AG04449 (cell line): ENCODE measurements at regions not wholly inside any gene's neighbourhood (a gene's known extent, or its start where the extent isn't known, plus 50 kb on each side); places are given as distances from the start of the nearest gene placed in this dataset.

Source experiments
- CTCF ChIA-PET: fragments of 350-600 bp; formaldehyde crosslinking; extraction: SDS; loops from one replicate; lab custom pipeline; 2021; ENCODE audit warnings: antibody characterized with exemption; lab: Yijun Ruan, JAX
- POLR2A ChIA-PET: fragments of 400-600, 350-600 bp; formaldehyde crosslinking; extraction: SDS; loops from one replicate; lab custom pipeline; 2020; ENCODE audit warnings: antibody characterized with exemption, inconsistent platforms; lab: Yijun Ruan, JAX
- DNase-seq: peaks from one replicate; pipeline ENCODE4 v3.0.0-alpha.2; 2010; ENCODE audit warnings: low read depth, low spot score
- H3K4me3 ChIP-seq: 2 replicates; pipeline ENCODE4 v1.5.1; 2011; ENCODE audit warnings: low read depth, mild to moderate bottlenecking, control low read depth, low read length
- CTCF ChIP-seq: IDR thresholded peaks from one replicate; pipeline ENCODE4 v1.5.1; 2011; ENCODE audit warnings: mild to moderate bottlenecking, moderate library complexity, low read length, control low read depth, inconsistent platforms; ENCODE audit not compliant: insufficient read depth; ENCODE audit errors: missing control alignments

GRCh38 chr3:152198665-152199064, 70.1 kb upstream of the MBNL1 start:
- ChIA-PET POLR2A (no interaction called here), CTCF (interaction anchor here (1.2 to 1.8 kb wide), 2 partner anchors 10 to 20 kb away, joined by 3 to 5 read pairs; no protein-coding TSS in a partner anchor)
- no peak for TF ChIP-seq CTCF
- H3K4me3 ChIP-seq = no peak overlapping the region
- DNase-seq = no peak

DNA sequence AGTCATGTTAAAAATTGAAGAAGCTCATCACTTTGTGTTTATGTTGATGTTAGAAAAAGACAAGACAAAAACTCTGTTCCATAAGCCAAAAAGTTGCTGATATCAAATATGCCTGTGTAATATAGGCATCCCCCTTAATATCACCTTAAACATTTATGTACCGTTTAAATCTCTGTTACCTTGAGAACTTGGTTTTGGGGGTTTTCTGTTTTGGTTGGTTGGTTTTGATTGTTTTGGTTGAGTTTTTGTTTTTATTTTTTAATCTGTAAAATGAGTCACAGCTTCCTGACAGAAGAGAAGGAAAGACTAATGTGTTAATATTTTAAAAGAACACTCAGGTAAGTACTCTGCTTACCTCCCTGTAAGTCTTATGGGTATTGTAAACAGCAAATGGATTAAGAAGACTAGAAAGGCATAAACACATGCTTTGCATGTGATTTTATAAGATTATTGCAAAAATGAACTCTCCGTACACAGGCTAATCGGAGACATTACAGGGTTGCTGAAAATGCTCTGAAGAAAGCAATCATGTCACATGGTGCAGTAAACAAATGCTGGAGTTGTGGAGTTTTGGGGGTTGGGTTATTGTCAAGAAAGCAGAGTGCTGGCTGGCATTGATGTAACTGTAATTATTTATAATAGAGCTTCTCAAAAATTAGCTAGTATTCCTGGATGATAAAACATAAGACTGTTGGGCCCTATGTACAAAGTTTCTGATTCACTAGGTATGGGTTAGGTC, 69.5 kb upstream of the MBNL1 start:
- POLR2A ChIA-PET = no interaction called here
- DNase-seq = no peak
- TF ChIP-seq CTCF = no peak
- no peak overlapping the region for H3K4me3 ChIP-seq
- CTCF ChIA-PET = interaction anchor here (1.2 to 1.8 kb wide), 2 partner anchors 11 to 19 kb away, joined by 3 to 5 read pairs; no protein-coding TSS in a partner anchor

GRCh38 chr3:152200476-152201420, 68.0 kb upstream of the MBNL1 start:
- no peak overlapping the region for H3K4me3 ChIP-seq
- ChIA-PET CTCF (interaction anchor here (0.7 to 1.0 kb wide), 3 partner anchors 9 to 129 kb away, joined by 3 to 4 read pairs (median 4); no protein-coding TSS in a partner anchor), POLR2A (interaction anchor here (0.6 kb wide), 1 partner anchor 68 kb away, joined by 3 read pairs; the partner anchor contains the start of gene MBNL1)
- no peak for DNase-seq
- TF ChIP-seq CTCF = no peak

DNA sequence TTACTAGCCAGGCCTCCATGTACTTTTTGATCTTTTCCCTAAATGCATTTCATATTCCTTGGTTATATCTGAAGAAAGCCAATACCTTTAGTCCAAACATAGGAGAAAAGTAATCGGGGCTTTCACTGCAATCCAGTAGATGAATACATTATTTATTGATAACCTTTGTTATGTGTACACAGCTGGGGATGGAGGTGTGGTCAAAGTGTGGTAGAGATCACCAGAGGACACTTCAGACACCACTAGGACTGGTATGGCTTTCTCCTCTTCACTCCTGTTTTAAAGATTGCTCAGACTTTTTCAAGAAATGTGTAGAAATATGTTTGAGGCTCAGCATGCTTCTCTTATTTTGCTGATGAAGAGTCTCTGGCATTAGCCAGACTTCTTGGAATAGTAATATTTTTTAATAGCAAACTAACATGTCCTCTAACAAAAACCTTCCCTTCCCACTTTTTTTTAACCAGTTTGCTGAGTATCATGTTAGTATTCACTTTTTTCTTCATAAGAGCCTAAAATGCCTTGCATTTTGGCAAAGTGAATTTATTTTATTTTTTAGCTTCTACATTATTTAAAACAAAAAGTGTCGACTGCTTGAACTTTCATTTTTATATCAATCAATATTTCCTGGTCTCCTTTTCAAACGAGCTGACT, 65.6 kb upstream of the MBNL1 start:
- POLR2A ChIA-PET = interaction anchor here (0.6 to 0.7 kb wide), 2 partner anchors 67 to 1231 kb away, joined by 3 to 5 read pairs; no protein-coding TSS in a partner anchor
- CTCF ChIA-PET = no interaction called here
- no peak for TF ChIP-seq CTCF
- H3K4me3 ChIP-seq = no peak overlapping the region
- no peak for DNase-seq

DNA sequence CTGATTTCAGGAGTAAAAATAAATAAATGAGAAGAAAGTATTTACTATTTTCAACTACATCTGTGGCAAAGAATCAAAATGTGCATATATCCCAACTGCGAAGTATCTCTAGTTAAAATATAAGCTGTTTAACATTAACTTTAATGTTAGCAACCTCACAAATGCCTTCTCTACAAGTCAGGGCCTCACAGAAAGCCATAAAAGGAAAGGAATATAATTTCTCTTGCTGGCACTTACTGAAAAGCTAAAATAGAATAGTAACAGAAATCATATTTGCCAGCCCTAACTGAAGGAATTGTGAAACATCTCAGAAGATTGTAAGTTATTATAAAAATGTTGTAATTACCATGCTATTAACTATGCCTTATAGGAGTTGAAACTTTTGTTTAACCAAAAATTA, 65.1 kb upstream of the MBNL1 start:
- no peak overlapping the region for H3K4me3 ChIP-seq
- DNase-seq = peak; percentile 49
- ChIA-PET CTCF (interaction anchor here (0.7 to 1.5 kb wide), 3 partner anchors 10 to 24 kb away, joined by 3 to 5 read pairs (median 3); no protein-coding TSS in a partner anchor), POLR2A (interaction anchor here (0.7 kb wide), 1 partner anchor 66 kb away, joined by 5 read pairs; no protein-coding TSS in a partner anchor)
- TF ChIP-seq CTCF = no peak
